ENCODE measurements at regions not wholly inside any gene's neighbourhood (a gene's known extent, or its start where the extent isn't known, plus 50 kb on each side); places are given as distances from the start of the nearest gene placed in this dataset.

DNA sequence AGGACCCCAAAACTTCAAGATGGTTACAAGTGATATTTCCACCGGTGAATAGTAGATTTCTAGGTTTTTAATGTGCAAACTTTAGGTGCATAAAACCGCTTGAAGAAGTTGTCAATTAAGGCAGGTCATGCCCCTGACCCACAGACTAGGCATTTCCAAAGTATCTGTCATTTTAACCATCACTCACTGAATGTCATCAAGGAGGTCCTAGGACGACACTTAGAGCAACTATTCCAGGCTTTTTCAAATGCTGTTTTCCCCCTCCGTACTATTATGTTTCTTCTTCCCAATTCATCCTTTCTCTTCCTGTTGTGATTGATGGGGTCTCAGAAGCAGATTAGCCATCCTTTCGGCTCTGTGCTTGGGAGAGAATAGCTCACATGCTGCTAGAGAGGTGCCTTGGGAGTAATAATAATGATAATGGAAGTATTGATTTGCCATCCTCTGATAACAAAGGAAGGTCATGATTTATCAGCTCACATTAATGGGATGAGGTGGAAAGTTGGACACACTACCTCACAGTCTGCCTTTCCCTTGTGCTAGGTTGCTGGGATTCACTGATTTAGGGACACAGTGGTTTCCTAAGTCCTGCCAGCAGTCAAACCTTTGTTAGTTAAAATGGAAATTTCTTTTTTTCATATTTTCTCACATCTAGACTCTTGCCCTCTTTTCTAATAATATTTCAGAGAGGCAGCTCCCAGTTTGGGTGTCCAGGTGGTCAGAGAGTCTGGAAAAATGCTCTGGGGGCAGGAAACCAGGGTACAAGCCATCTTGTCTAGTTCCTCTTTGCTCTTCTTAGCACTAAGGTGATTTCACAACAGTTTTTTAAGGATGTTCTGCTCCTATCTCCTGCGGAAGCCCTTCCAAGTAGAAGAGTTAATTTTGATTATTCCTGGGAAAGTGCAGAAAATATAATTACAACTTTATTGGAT lies 67.0 kb downstream of the PTTG1 start:
- TF ChIP-seq, protein P1, sequence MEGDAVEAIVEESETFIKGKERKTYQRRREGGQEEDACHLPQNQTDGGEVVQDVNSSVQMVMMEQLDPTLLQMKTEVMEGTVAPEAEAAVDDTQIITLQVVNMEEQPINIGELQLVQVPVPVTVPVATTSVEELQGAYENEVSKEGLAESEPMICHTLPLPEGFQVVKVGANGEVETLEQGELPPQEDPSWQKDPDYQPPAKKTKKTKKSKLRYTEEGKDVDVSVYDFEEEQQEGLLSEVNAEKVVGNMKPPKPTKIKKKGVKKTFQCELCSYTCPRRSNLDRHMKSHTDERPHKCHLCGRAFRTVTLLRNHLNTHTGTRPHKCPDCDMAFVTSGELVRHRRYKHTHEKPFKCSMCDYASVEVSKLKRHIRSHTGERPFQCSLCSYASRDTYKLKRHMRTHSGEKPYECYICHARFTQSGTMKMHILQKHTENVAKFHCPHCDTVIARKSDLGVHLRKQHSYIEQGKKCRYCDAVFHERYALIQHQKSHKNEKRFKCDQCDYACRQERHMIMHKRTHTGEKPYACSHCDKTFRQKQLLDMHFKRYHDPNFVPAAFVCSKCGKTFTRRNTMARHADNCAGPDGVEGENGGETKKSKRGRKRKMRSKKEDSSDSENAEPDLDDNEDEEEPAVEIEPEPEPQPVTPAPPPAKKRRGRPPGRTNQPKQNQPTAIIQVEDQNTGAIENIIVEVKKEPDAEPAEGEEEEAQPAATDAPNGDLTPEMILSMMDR (IDR thresholded peaks at IDR 0.05; ENCODE audit: insufficient read depth, low read length): no peak
- no peak for DNase-seq (ENCODE audit: low read depth)
- no peak overlapping the region for H3K4me3 ChIP-seq (ENCODE audit: low read depth, low read length)

DNA sequence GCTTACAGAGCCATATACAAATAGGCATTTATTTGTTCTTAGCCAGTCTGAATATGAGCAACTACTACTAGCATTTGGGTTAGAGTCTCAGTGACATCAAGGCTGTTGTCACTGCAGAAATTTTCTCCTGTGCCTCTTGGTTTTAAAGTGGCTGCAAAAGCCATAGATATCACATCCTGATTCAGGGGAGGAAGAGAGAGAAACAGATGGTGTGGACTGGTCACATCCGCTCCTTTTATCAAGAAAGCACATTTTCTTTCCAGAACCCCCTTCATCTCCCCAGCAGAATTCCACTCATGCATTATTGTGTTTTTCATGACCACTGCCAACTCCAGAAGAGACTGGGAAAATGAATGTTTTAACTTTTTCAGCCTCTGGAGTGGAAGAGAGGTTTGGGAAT lies 69.8 kb downstream of the PTTG1 start:
- no peak overlapping the region for H3K4me3 ChIP-seq (ENCODE audit: low read depth, low read length)
- DNase-seq (ENCODE audit: low read depth): no peak
- TF ChIP-seq, protein P1 (IDR thresholded peaks at IDR 0.05; ENCODE audit: insufficient read depth, low read length): no peak

DNA sequence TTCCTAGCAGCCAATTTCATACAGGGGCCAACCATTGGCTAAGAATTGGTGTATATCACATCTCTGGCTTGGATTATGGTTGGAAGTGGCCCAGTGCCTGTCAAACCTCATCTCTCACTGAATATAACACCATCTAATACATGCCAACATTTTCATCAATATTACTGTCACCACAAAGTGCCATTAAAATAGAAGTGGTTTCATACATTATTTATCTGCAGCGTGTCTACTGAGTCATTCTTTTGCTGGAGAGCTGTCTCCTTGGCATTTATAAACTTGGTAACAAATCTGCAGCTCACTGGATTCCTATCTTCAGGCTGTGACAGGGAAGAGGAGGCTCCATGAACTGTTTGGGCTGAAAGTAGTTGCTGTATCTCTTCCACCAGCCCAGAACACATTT lies 70.9 kb downstream of the PTTG1 start:
- TF ChIP-seq, protein P1 (IDR thresholded peaks at IDR 0.05; ENCODE audit: insufficient read depth, low read length): no peak
- DNase-seq (ENCODE audit: low read depth): no peak
- no peak overlapping the region for H3K4me3 ChIP-seq (ENCODE audit: low read depth, low read length)

DNA sequence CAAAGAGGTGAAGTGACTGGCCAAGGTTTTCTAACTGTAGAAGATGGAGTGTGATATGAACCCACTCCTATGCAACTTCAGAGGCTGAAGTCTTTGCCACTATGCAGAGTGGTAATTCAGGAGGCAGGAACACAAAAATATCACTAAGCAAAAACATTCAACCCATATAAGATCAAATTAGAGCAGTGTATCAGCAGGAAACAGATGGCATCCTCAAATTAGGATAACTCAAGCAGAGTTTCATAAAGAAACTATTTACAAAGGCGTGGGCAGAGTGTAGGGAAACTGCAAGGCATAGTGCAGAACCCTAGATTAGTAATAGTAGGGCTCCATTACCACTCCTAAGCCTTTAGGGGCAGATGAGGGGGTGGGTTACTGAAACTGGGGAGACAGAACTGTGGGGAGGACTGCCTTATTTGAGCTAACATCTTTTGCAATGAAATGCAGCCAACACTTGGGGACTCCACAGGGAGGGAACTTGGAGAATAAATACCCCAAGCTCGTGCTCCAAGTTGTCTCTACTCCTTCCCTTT lies 72.2 kb downstream of the PTTG1 start:
- TF ChIP-seq, protein P1 (IDR thresholded peaks at IDR 0.05; ENCODE audit: insufficient read depth, low read length): no peak
- DNase-seq (ENCODE audit: low read depth): no peak
- no peak overlapping the region for H3K4me3 ChIP-seq (ENCODE audit: low read depth, low read length)

DNA sequence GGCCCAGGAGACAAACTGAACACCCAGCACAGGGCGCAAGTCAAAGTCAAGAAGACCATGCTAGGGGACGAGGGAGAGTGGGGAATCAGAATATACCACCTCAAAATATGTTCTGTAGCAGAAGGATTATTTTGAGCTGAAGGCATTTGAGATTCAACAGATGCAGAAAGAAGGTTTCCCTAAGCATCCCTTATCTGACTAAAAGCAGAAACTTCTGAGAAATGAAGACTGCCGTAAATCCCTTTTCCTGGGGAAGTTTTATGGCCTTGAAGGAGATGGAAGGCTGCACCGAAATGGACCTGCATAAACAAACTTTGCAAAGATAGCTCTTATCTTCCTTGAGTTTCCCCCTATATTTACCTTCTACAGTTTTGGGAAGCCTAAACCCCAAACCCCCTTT lies 72.8 kb downstream of the PTTG1 start:
- H3K4me3 ChIP-seq (ENCODE audit: low read depth, low read length): no peak overlapping the region
- DNase-seq (ENCODE audit: low read depth): no peak
- TF ChIP-seq, protein P1 (IDR thresholded peaks at IDR 0.05; ENCODE audit: insufficient read depth, low read length): no peak

DNA sequence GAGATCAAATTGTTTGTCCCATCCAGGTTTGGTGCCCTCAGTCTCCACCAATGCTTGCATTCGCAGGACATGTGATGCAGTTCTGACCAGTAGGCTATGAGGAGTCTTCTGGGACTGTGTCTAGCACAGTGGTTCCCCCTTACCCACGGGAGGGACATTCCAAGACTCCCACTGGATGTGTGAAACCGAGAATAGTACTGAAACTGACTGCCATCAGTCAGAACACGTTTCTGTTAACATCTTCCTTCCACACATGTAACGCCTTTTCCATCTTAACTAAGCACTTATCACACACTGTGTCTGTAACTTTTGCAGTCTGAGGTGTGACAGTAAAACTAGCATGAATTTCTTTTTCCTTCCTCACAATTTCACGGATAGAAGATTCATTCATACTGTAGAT lies 74.7 kb downstream of the PTTG1 start:
- no peak for DNase-seq (ENCODE audit: low read depth)
- TF ChIP-seq, protein P1 (IDR thresholded peaks at IDR 0.05; ENCODE audit: insufficient read depth, low read length): no peak
- H3K4me3 ChIP-seq (ENCODE audit: low read depth, low read length): no peak overlapping the region
